Neural progenitor cell (in vitro differentiated cells): ENCODE measurements at regions not wholly inside any gene's neighbourhood (a gene's known extent, or its start where the extent isn't known, plus 50 kb on each side); places are given as distances from the start of the nearest gene placed in this dataset.

ENCODE experiments used
- EZH2phosphoT487 ChIP-seq: fragments of 200-600 bp; sonication (generic); IDR thresholded peaks from 2 replicates; pipeline ENCODE4 v1.6.1; 2017; ENCODE audit warnings: antibody characterized with exemption
- TF ChIP-seq, protein P1 (sequence below): fragments of 200-600 bp; sonication (generic); IDR thresholded peaks from 2 replicates; pipeline ENCODE4 v1.5.1; 2017; ENCODE audit warnings: antibody characterized with exemption, mild to moderate bottlenecking

DNA sequence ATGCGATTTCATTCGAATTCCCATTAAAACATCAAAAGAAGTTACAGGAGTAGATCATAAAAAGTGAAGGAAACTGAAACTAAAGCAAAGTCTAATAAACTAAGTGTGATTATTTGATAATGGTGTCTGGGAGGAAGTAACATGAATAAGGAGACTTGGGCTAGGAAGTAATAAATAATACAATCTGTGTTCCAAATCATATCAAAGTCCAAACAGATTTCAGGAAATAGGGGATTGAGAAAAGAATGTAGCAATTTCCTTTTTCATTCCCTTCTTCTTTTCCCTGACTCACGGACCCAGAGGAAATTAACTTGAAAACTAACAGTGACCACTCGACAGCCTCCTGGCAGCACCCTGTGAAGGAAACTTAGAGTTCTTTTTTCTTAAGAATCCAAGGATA is 758.4 kb upstream of the GCFC2 start:
- TF ChIP-seq, protein P1, sequence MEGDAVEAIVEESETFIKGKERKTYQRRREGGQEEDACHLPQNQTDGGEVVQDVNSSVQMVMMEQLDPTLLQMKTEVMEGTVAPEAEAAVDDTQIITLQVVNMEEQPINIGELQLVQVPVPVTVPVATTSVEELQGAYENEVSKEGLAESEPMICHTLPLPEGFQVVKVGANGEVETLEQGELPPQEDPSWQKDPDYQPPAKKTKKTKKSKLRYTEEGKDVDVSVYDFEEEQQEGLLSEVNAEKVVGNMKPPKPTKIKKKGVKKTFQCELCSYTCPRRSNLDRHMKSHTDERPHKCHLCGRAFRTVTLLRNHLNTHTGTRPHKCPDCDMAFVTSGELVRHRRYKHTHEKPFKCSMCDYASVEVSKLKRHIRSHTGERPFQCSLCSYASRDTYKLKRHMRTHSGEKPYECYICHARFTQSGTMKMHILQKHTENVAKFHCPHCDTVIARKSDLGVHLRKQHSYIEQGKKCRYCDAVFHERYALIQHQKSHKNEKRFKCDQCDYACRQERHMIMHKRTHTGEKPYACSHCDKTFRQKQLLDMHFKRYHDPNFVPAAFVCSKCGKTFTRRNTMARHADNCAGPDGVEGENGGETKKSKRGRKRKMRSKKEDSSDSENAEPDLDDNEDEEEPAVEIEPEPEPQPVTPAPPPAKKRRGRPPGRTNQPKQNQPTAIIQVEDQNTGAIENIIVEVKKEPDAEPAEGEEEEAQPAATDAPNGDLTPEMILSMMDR = no peak
- no peak for TF ChIP-seq EZH2phosphoT487
